ENCODE measurements at regions not wholly inside any gene's neighbourhood (a gene's known extent, or its start where the extent isn't known, plus 50 kb on each side); places are given as distances from the start of the nearest gene placed in this dataset.

DNA sequence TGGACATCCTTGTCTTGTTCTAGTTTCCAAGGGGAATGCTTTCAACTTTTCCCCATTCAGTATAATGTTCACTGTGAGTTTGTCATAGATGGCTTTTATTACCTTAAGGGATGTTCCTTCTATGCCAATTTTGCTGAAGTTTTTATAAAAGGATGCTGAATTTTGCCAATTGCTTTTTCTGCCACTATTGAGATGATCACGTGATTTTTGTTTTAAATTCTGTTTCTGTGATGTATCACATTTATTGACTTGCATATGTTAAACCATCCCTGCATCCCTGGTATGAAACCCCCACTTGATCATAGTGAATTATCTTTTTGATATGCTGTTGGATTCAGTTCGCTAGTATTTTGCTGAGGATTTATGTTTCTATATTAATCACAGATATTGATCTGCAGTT lies 130.6 kb upstream of the TAB2 start:
- H3K4me1 ChIP-seq (ENCODE audit: control extremely low read depth in 1 of 4, control insufficient read depth in 4 of 4, insufficient read depth in 4 of 4, low read length in 3 of 4): peaks cover 0 to 6% (median 2%) of the 10 kb centered on the region in 4 experiments
- H3K9me3 ChIP-seq (ENCODE audit: control extremely low read depth in 1 of 5, control insufficient read depth in 4 of 5, insufficient read depth in 2 of 5, low read depth in 1 of 5, low read length in 4 of 5): peaks cover 0 to 34% (median 3%) of the 10 kb centered on the region in 5 experiments
- POLR2A ChIA-PET: no interaction called here
- WGBS (ENCODE audit: insufficient coverage): no CpG with 5 or more reads among the region's 2 CpGs
- H3K4me3 ChIP-seq (ENCODE audit: control insufficient read depth in 1 of 7, extremely low read depth in 1 of 7, insufficient read depth in 4 of 7, low read depth in 2 of 7, low read length in 6 of 7): no peak overlapping the region
- H3K36me3 ChIP-seq (ENCODE audit: control insufficient read depth in 4 of 4, insufficient read depth in 4 of 4, low read length in 3 of 4): no peaks in the 10 kb centered on the region
- H3K27ac ChIP-seq (ENCODE audit: insufficient read depth in 1 of 2, low read depth in 1 of 2, low read length in 2 of 2, poor library complexity in 1 of 2, severe bottlenecking in 2 of 2): no peak overlapping the region
- H3K27me3 ChIP-seq (replicated peaks in 2 of 5; ENCODE audit: control insufficient read depth in 4 of 5, insufficient read depth in 5 of 5, low read length in 4 of 5): no peaks in the 10 kb centered on the region
- CTCF ChIA-PET: no interaction called here
- no peak for DNase-seq

DNA sequence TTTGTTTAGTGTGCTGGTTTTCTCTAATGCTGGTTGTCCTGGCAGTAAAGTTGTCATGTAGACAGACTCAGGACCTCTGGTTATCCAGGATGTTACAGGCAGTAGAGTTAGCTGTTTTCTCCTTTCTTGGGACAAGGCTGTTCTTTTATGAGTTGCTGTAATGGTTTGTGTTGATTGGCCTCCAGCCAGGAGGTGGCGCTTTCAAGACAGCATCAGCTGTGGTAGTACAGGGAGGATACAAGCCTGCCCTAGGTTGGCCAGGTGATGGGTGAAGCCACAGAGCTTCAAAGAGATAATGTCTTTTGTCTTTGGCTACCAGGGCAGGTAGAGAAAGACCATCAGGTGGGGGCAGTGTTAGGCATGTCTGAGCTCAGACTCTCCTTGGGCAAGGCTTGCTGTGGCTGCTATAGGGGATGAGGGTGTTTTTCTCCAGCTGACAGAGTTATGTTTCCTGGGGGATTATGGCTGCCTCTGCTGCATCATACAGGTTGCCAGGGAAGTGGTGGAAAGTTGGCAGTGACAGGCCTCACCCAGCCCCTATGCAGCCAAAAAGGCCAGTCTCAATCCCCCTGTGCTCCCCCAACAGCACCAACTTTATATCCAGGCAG lies 127.2 kb upstream of the TAB2 start:
- ChIA-PET CTCF (interaction anchor here (0.9 to 1.4 kb wide), 2 partner anchors 23 to 162 kb away, joined by 3 to 4 read pairs; no protein-coding TSS in a partner anchor), POLR2A (interaction anchor here (0.5 kb wide), 1 partner anchor 242 kb away, joined by 3 read pairs; no protein-coding TSS in a partner anchor)
- Histone ChIP-seq H3K36me3 (ENCODE audit: control insufficient read depth in 4 of 4, insufficient read depth in 4 of 4, low read length in 3 of 4) (no peaks in the 10 kb centered on the region), H3K9me3 (ENCODE audit: control extremely low read depth in 1 of 5, control insufficient read depth in 4 of 5, insufficient read depth in 2 of 5, low read depth in 1 of 5, low read length in 4 of 5) (peaks cover 0 to 29% (median 3%) of the 10 kb centered on the region in 5 experiments), H3K27me3 (replicated peaks in 2 of 5; ENCODE audit: control insufficient read depth in 4 of 5, insufficient read depth in 5 of 5, low read length in 4 of 5) (no peaks in the 10 kb centered on the region), H3K27ac (ENCODE audit: insufficient read depth in 1 of 2, low read depth in 1 of 2, low read length in 2 of 2, poor library complexity in 1 of 2, severe bottlenecking in 2 of 2) (no peak overlapping the region), H3K4me1 (ENCODE audit: control extremely low read depth in 1 of 4, control insufficient read depth in 4 of 4, insufficient read depth in 4 of 4, low read length in 3 of 4) (no peaks in the 10 kb centered on the region), H3K4me3 (ENCODE audit: control insufficient read depth in 1 of 7, extremely low read depth in 1 of 7, insufficient read depth in 4 of 7, low read depth in 2 of 7, low read length in 6 of 7) (no peak overlapping the region)
- DNase-seq: no peak
- 100% methylated on average over 1 of the region's 1 CpG for WGBS (ENCODE audit: insufficient coverage)

DNA sequence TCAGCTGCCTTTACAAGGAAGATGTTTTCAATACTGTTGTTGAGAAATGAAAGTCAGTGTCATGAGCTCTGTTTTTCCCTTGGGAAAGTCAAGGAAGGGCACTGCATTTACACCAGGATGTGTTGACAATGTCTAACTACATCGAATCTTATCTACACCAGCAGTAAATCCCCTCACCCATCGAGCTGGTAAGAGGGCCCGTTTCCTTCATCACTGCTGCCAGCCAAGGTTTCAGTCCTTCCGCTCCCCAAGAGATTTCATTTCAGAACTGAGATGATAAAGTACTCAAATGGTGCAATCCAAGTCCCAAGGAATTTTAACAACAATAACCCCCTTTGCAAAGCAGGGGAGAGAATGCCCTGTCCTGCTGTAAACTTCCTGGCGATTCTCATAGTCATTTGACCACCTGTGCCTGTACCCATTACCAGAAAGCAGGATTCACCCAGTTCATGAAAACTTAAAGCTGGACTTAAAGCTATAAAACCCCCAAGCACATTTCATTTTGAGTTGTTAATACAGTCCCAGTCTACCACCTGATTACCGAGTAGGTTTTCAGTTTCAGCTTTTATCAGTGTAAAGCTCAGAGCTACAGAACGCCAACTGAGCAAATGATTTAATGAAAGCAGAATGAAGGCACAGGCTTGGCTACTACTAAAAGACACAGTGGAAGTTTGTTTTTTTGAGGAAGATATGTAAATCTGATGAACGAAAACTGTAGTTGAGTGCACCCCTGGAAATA lies 122.5 kb upstream of the TAB2 start:
- Histone ChIP-seq H3K27me3 (replicated peaks in 2 of 5; ENCODE audit: control insufficient read depth in 4 of 5, insufficient read depth in 5 of 5, low read length in 4 of 5) (no peaks in the 10 kb centered on the region), H3K9me3 (ENCODE audit: control extremely low read depth in 1 of 5, control insufficient read depth in 4 of 5, insufficient read depth in 2 of 5, low read depth in 1 of 5, low read length in 4 of 5) (peaks cover 0 to 14% (median 4%) of the 10 kb centered on the region in 5 experiments), H3K4me3 (ENCODE audit: control insufficient read depth in 1 of 7, extremely low read depth in 1 of 7, insufficient read depth in 4 of 7, low read depth in 2 of 7, low read length in 6 of 7) (no peak overlapping the region), H3K36me3 (ENCODE audit: control insufficient read depth in 4 of 4, insufficient read depth in 4 of 4, low read length in 3 of 4) (no peaks in the 10 kb centered on the region), H3K27ac (ENCODE audit: insufficient read depth in 1 of 2, low read depth in 1 of 2, low read length in 2 of 2, poor library complexity in 1 of 2, severe bottlenecking in 2 of 2) (no peak overlapping the region), H3K4me1 (ENCODE audit: control extremely low read depth in 1 of 4, control insufficient read depth in 4 of 4, insufficient read depth in 4 of 4, low read length in 3 of 4) (no peaks in the 10 kb centered on the region)
- ChIA-PET POLR2A (no interaction called here), CTCF (interaction anchor here (1.0 to 1.6 kb wide), 4 partner anchors 12 to 107 kb away, joined by 4 to 7 read pairs (median 5); no protein-coding TSS in a partner anchor)
- 75% methylated on average over 6 of the region's 8 CpGs for WGBS (ENCODE audit: insufficient coverage)
- no peak for DNase-seq

DNA sequence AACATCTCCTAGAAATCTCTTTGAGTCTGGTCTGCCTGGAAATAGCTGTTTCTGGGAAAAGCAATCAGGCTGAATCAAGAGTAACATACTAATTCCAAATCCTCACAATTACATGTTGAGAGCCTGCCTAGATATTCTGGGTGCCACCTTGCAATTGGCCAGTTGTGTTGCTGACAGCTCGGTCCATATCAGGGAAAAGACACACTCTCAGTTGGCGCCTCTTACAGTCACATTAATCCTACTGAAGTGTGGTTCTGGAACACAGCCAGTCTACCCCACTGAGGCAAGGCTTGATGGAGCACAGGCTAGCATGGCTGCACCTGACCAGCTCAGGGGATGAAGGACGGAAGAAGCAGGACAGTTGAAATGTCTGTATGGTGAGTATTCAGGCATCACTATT lies 121.4 kb upstream of the TAB2 start:
- ChIA-PET POLR2A (no interaction called here), CTCF (interaction anchor here (1.3 to 1.5 kb wide), 3 partner anchors 12 to 81 kb away, joined by 3 to 7 read pairs (median 3); no protein-coding TSS in a partner anchor)
- 100% methylated on average over 1 of the region's 3 CpGs for WGBS (ENCODE audit: insufficient coverage)

DNA sequence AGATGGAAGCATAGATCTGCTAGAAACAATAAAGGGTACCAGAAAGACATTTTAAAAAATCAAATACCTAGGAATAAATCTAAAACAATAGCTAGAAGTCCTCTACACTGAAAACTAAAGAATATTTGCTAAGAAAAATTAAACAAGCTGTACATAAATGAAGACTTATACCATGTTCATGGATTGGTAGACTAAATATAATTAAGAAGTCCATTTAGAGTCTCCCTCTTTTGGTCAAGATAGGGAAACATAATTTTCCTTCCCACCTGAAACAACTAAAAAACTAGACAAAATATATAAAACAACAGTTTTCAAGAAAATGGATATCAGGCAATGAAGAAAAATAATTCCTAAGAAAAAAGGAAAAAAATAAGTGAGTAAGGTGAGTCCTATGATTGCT lies 120.0 kb upstream of the TAB2 start:
- peaks cover 0 to 4% (median 2%) of the 10 kb centered on the region in 4 experiments for H3K4me1 ChIP-seq (ENCODE audit: control extremely low read depth in 1 of 4, control insufficient read depth in 4 of 4, insufficient read depth in 4 of 4, low read length in 3 of 4)
- ChIA-PET POLR2A (no interaction called here), CTCF (interaction anchor here (1.5 kb wide), 1 partner anchor 10 kb away, joined by 3 read pairs; no protein-coding TSS in a partner anchor)

More for the DNA sequence above, 121.4 kb upstream of the TAB2 start:
- H3K36me3 ChIP-seq (ENCODE audit: control insufficient read depth in 4 of 4, insufficient read depth in 4 of 4, low read length in 3 of 4): no peaks in the 10 kb centered on the region
- no peak overlapping the region for H3K4me3 ChIP-seq (ENCODE audit: control insufficient read depth in 1 of 7, extremely low read depth in 1 of 7, insufficient read depth in 4 of 7, low read depth in 2 of 7, low read length in 6 of 7)
- no peaks in the 10 kb centered on the region for H3K4me1 ChIP-seq (ENCODE audit: control extremely low read depth in 1 of 4, control insufficient read depth in 4 of 4, insufficient read depth in 4 of 4, low read length in 3 of 4)
- no peak for DNase-seq
- H3K27me3 ChIP-seq (replicated peaks in 2 of 5; ENCODE audit: control insufficient read depth in 4 of 5, insufficient read depth in 5 of 5, low read length in 4 of 5): no peaks in the 10 kb centered on the region
- H3K9me3 ChIP-seq (ENCODE audit: control extremely low read depth in 1 of 5, control insufficient read depth in 4 of 5, insufficient read depth in 2 of 5, low read depth in 1 of 5, low read length in 4 of 5): peaks cover 0 to 17% (median 4%) of the 10 kb centered on the region in 5 experiments
- no peak overlapping the region for H3K27ac ChIP-seq (ENCODE audit: insufficient read depth in 1 of 2, low read depth in 1 of 2, low read length in 2 of 2, poor library complexity in 1 of 2, severe bottlenecking in 2 of 2)

DNA sequence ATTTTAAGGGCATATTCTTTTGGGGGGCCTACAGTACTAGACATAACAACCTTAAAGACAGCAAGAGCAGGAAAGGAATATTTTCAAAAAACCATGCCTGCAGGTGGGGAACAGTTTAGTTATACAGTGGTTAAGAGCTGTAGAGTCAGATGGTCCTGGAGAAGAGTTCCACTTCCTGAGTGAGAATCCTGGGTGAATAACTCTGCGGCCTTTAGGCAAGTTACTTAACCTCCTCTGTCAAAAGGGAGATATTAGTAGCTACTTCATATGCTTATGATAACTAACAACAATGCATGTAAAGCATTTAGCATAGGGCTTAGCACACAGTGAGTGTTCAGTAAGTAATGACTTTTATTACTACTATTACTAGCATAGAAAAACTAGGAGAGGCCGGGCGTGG lies 119.2 kb upstream of the TAB2 start:
- Histone ChIP-seq H3K4me3 (ENCODE audit: control insufficient read depth in 1 of 7, extremely low read depth in 1 of 7, insufficient read depth in 4 of 7, low read depth in 2 of 7, low read length in 6 of 7) (no peak overlapping the region), H3K9me3 (ENCODE audit: control extremely low read depth in 1 of 5, control insufficient read depth in 4 of 5, insufficient read depth in 2 of 5, low read depth in 1 of 5, low read length in 4 of 5) (peaks cover 0 to 17% (median 4%) of the 10 kb centered on the region in 5 experiments), H3K27ac (ENCODE audit: insufficient read depth in 1 of 2, low read depth in 1 of 2, low read length in 2 of 2, poor library complexity in 1 of 2, severe bottlenecking in 2 of 2) (no peak overlapping the region), H3K36me3 (ENCODE audit: control insufficient read depth in 4 of 4, insufficient read depth in 4 of 4, low read length in 3 of 4) (no peaks in the 10 kb centered on the region), H3K4me1 (ENCODE audit: control extremely low read depth in 1 of 4, control insufficient read depth in 4 of 4, insufficient read depth in 4 of 4, low read length in 3 of 4) (peaks cover 0 to 9% (median 4%) of the 10 kb centered on the region in 4 experiments), H3K27me3 (replicated peaks in 2 of 5; ENCODE audit: control insufficient read depth in 4 of 5, insufficient read depth in 5 of 5, low read length in 4 of 5) (no peaks in the 10 kb centered on the region)
- ChIA-PET POLR2A (no interaction called here), CTCF (interaction anchor here (0.8 kb wide), 1 partner anchor 15 kb away, joined by 4 read pairs; no protein-coding TSS in a partner anchor)
- no peak for DNase-seq
- WGBS (ENCODE audit: insufficient coverage): no CpG with 5 or more reads among the region's 3 CpGs

More for the DNA sequence above, 120.0 kb upstream of the TAB2 start:
- H3K36me3 ChIP-seq (ENCODE audit: control insufficient read depth in 4 of 4, insufficient read depth in 4 of 4, low read length in 3 of 4): no peaks in the 10 kb centered on the region
- peaks cover 0 to 17% (median 4%) of the 10 kb centered on the region in 5 experiments for H3K9me3 ChIP-seq (ENCODE audit: control extremely low read depth in 1 of 5, control insufficient read depth in 4 of 5, insufficient read depth in 2 of 5, low read depth in 1 of 5, low read length in 4 of 5)
- H3K27ac ChIP-seq (ENCODE audit: insufficient read depth in 1 of 2, low read depth in 1 of 2, low read length in 2 of 2, poor library complexity in 1 of 2, severe bottlenecking in 2 of 2): no peak overlapping the region
- no peak for DNase-seq
- H3K4me3 ChIP-seq (ENCODE audit: control insufficient read depth in 1 of 7, extremely low read depth in 1 of 7, insufficient read depth in 4 of 7, low read depth in 2 of 7, low read length in 6 of 7): no peak overlapping the region
- H3K27me3 ChIP-seq (replicated peaks in 2 of 5; ENCODE audit: control insufficient read depth in 4 of 5, insufficient read depth in 5 of 5, low read length in 4 of 5): no peaks in the 10 kb centered on the region

All from common myeloid progenitor, CD34-positive (primary cell).